ENCODE measurements at regions not wholly inside any gene's neighbourhood (a gene's known extent, or its start where the extent isn't known, plus 50 kb on each side); places are given as distances from the start of the nearest gene placed in this dataset.

- no peak overlapping the region for H3K9ac ChIP-seq
- POLR2A ChIA-PET: no interaction called here
- no peaks in the 10 kb centered on the region for H3K9me2 ChIP-seq
Observed at GRCh38 chr3:117600666-117601065, 891.1 kb downstream of the TUSC7 start.

GRCh38 chr3:117602058-117602644 lies 892.6 kb downstream of the TUSC7 start:
- 81% methylated on average over 4 of the region's 4 CpGs for WGBS (ENCODE audit: low lambda C conversion rate)
- H3K9me2 ChIP-seq: no peaks in the 10 kb centered on the region
- H3K27ac ChIP-seq (ENCODE audit: low read depth in 2 of 2, low read length in 1 of 2): peak overlapping the region in 1 of 2 experiments; percentile 62; a peak in 2 of 4 replicates
- DNase-seq: no peak
- no peaks in the 10 kb centered on the region for H3K9me3 ChIP-seq
- no peak overlapping the region for H3K9ac ChIP-seq
- no peaks in the 10 kb centered on the region for H3K36me3 ChIP-seq (replicated peaks in 1 of 2; ENCODE audit: control insufficient read depth in 1 of 2, insufficient read depth in 2 of 2, low read length in 1 of 2)
- no peaks in the 10 kb centered on the region for H3K79me2 ChIP-seq (ENCODE audit: insufficient read depth)
- H3K4me3 ChIP-seq (ENCODE audit: low read depth in 2 of 2, low read length in 1 of 2): no peak overlapping the region
- no peak overlapping the region for H2AFZ ChIP-seq (ENCODE audit: low read depth)
- no peaks in the 10 kb centered on the region for H3F3A ChIP-seq (replicated peaks; ENCODE audit: insufficient read depth)
- no peak overlapping the region for H3K4me2 ChIP-seq
- no peaks in the 10 kb centered on the region for H4K20me1 ChIP-seq (ENCODE audit: insufficient read depth)
- ChIA-PET CTCF (interaction anchor here (1.1 to 1.9 kb wide), 3 partner anchors 8 to 19 kb away, joined by 4 to 5 read pairs (median 5); no protein-coding TSS in a partner anchor), POLR2A (no interaction called here)
- H3K4me1 ChIP-seq (ENCODE audit: control insufficient read depth in 1 of 2, insufficient read depth in 2 of 2, low read depth in 1 of 2, low read length in 1 of 2): peaks cover 0 to 24% of the 10 kb centered on the region in 2 experiments; a peak in 2 of 4 replicates
- TF ChIP-seq NFIC (IDR thresholded peaks at IDR 0.05; ENCODE audit: borderline replicate concordance) (no peak), FOXJ3 (CRISPR knock-in tag; IDR thresholded peaks at IDR 0.05) (no peak), CHD2 (IDR thresholded peaks at IDR 0.05; ENCODE audit: low read length, partially characterized antibody) (no peak), SMC3 (IDR thresholded peaks at IDR 0.05; ENCODE audit: low read depth, low read length) (no peak), MAX (IDR thresholded peaks at IDR 0.05; ENCODE audit: low read depth) (no peak), SIN3A (IDR thresholded peaks at IDR 0.05; ENCODE audit: borderline replicate concordance, low read depth, low read length) (no peak)
- no peaks in the 10 kb centered on the region for H3K27me3 ChIP-seq (ENCODE audit: insufficient read depth)

More at GRCh38 chr3:117600666-117601065, 891.1 kb downstream of the TUSC7 start:
- Histone ChIP-seq H3K9me3 (no peaks in the 10 kb centered on the region), H3F3A (replicated peaks; ENCODE audit: insufficient read depth) (no peaks in the 10 kb centered on the region), H3K27ac (ENCODE audit: low read depth in 2 of 2, low read length in 1 of 2) (no peak overlapping the region), H3K27me3 (ENCODE audit: insufficient read depth) (no peaks in the 10 kb centered on the region), H4K20me1 (ENCODE audit: insufficient read depth) (no peaks in the 10 kb centered on the region), H2AFZ (ENCODE audit: low read depth) (no peak overlapping the region), H3K4me1 (ENCODE audit: control insufficient read depth in 1 of 2, insufficient read depth in 2 of 2, low read depth in 1 of 2, low read length in 1 of 2) (peaks cover 0 to 26% of the 10 kb centered on the region in 2 experiments; a peak in 2 of 4 replicates), H3K4me2 (no peak overlapping the region), H3K4me3 (ENCODE audit: low read depth in 2 of 2, low read length in 1 of 2) (no peak overlapping the region), H3K79me2 (ENCODE audit: insufficient read depth) (no peaks in the 10 kb centered on the region), H3K36me3 (replicated peaks in 1 of 2; ENCODE audit: control insufficient read depth in 1 of 2, insufficient read depth in 2 of 2, low read length in 1 of 2) (no peaks in the 10 kb centered on the region)
- DNase-seq: no peak
- no peak for TF ChIP-seq RCOR1 (IDR thresholded peaks at IDR 0.05; ENCODE audit: low read length)
- CTCF ChIA-PET: interaction anchor here (0.9 to 1.7 kb wide), 2 partner anchors 20 to 395 kb away, joined by 3 to 5 read pairs; no protein-coding TSS in a partner anchor
- 77% methylated on average over 4 of the region's 4 CpGs for WGBS (ENCODE audit: low lambda C conversion rate)

- H2AFZ ChIP-seq (ENCODE audit: low read depth): no peak overlapping the region
- H3K9ac ChIP-seq: no peak overlapping the region
- H3K27ac ChIP-seq (ENCODE audit: low read depth in 2 of 2, low read length in 1 of 2): peak overlapping the region in 1 of 2 experiments; percentile 62; a peak in 1 of 4 replicates
- H3K9me2 ChIP-seq: no peaks in the 10 kb centered on the region
- H3F3A ChIP-seq (replicated peaks; ENCODE audit: insufficient read depth): no peaks in the 10 kb centered on the region
- peaks cover 0 to 18% of the 10 kb centered on the region in 2 experiments; a peak in 2 of 4 replicates for H3K4me1 ChIP-seq (ENCODE audit: control insufficient read depth in 1 of 2, insufficient read depth in 2 of 2, low read depth in 1 of 2, low read length in 1 of 2)
- ChIA-PET CTCF (interaction anchor here (1.1 to 1.9 kb wide), 2 partner anchors 8 to 9 kb away, joined by 4 to 5 read pairs; no protein-coding TSS in a partner anchor), POLR2A (no interaction called here)
- 49% methylated on average over 3 of the region's 3 CpGs for WGBS (ENCODE audit: low lambda C conversion rate)
- H3K4me2 ChIP-seq: no peak overlapping the region
- no peak for DNase-seq
- no peaks in the 10 kb centered on the region for H3K79me2 ChIP-seq (ENCODE audit: insufficient read depth)
- H3K4me3 ChIP-seq (ENCODE audit: low read depth in 2 of 2, low read length in 1 of 2): no peak overlapping the region
- no peaks in the 10 kb centered on the region for H3K36me3 ChIP-seq (replicated peaks in 1 of 2; ENCODE audit: control insufficient read depth in 1 of 2, insufficient read depth in 2 of 2, low read length in 1 of 2)
- no peaks in the 10 kb centered on the region for H4K20me1 ChIP-seq (ENCODE audit: insufficient read depth)
- H3K9me3 ChIP-seq: no peaks in the 10 kb centered on the region
- no peaks in the 10 kb centered on the region for H3K27me3 ChIP-seq (ENCODE audit: insufficient read depth)
- TF ChIP-seq PBX3 (IDR thresholded peaks at IDR 0.05) (no peak), TEAD4 (IDR thresholded peaks at IDR 0.05; ENCODE audit: borderline replicate concordance, insufficient read depth) (no peak), RFX5 (IDR thresholded peaks at IDR 0.05; ENCODE audit: low read length) (no peak), NRF1 (IDR thresholded peaks at IDR 0.05; ENCODE audit: low read depth, low read length) (no peak), RCOR1 (IDR thresholded peaks at IDR 0.05; ENCODE audit: low read length) (no peak), POLR2AphosphoS5 (IDR thresholded peaks at IDR 0.05; ENCODE audit: low read depth, low read length) (no peak), EZH2phosphoT487 (IDR thresholded peaks at IDR 0.05; ENCODE audit: borderline replicate concordance, low read depth) (no peak), FOXJ3 (CRISPR knock-in tag; IDR thresholded peaks at IDR 0.05) (no peak), EP300 (IDR thresholded peaks at IDR 0.05; ENCODE audit: borderline replicate concordance in 1 of 2, low read depth in 1 of 2, low read length in 1 of 2) (no peak), MXI1 (IDR thresholded peaks at IDR 0.05; ENCODE audit: low read depth, low read length) (no peak), GABPA (IDR thresholded peaks at IDR 0.05; ENCODE audit: low read depth) (no peak), GATA2 (CRISPR knock-in tag; IDR thresholded peaks at IDR 0.05) (no peak), TCF12 (IDR thresholded peaks at IDR 0.05) (no peak), MEF2A (IDR thresholded peaks at IDR 0.05; ENCODE audit: borderline replicate concordance, low read depth) (no peak), USF2 (IDR thresholded peaks at IDR 0.05; ENCODE audit: borderline replicate concordance, low read depth, low read length) (no peak), SMC3 (IDR thresholded peaks at IDR 0.05; ENCODE audit: low read depth, low read length) (no peak)
Observed at GRCh38 chr3:117603097-117603496, 893.5 kb downstream of the TUSC7 start.
